ENCODE measurements at regions not wholly inside any gene's neighbourhood (a gene's known extent, or its start where the extent isn't known, plus 50 kb on each side); places are given as distances from the start of the nearest gene placed in this dataset.
"Not testable (repeated sequence)": the region's sequence is repeated elsewhere in the genome, so short reads cannot be mapped to it uniquely, and the experiment has no call there.

- Histone ChIP-seq H4K5ac (ENCODE audit: low read length) (no peak overlapping the region), H3K56ac (ENCODE audit: low read length) (peak overlapping the region; percentile 53), H3K23ac (ENCODE audit: low read length) (no peak overlapping the region), H3K27me3 (ENCODE audit: insufficient read depth, low read length, poor library complexity) (no peaks in the 10 kb centered on the region), H3K36me3 (ENCODE audit: control insufficient read depth, insufficient read depth, low read length) (no peaks in the 10 kb centered on the region), H3K4ac (ENCODE audit: low read depth, low read length) (peak overlapping the region; percentile 75), H2BK120ac (ENCODE audit: low read depth, low read length) (peak overlapping the region; percentile 85), H3K27ac (ENCODE audit: low read depth, low read length) (peak overlapping the region; percentile 75), H3K4me2 (ENCODE audit: low read length) (no peak overlapping the region), H3K79me1 (ENCODE audit: low read length) (no peaks in the 10 kb centered on the region), H2BK5ac (ENCODE audit: low read length) (peak overlapping the region; percentile 83), H4K8ac (ENCODE audit: low read depth, low read length) (peak overlapping the region; percentile 58), H3K4me1 (ENCODE audit: control insufficient read depth, low read depth, low read length) (peaks cover 12% of the 10 kb centered on the region), H3K18ac (ENCODE audit: low read length) (peak overlapping the region; percentile 91), H2AK5ac (ENCODE audit: low read length) (no peak overlapping the region), H3K79me2 (ENCODE audit: control insufficient read depth, insufficient read depth, low read length) (no peaks in the 10 kb centered on the region), H3K9ac (ENCODE audit: low read length) (peak overlapping the region; percentile 12), H2BK15ac (replicated peaks; ENCODE audit: low read depth) (peak overlapping the region; percentile 58), H3K4me3 (ENCODE audit: low read length) (no peak overlapping the region)
- peak; percentile 66 for DNase-seq
- no CpG with 5 or more reads among the region's 4 CpGs for WGBS (ENCODE audit: extremely low coverage, insufficient coverage, low lambda C conversion rate)
Observed at GRCh38 chr10:3658766-3659165, 126.2 kb downstream of the KLF6 start.

DNA sequence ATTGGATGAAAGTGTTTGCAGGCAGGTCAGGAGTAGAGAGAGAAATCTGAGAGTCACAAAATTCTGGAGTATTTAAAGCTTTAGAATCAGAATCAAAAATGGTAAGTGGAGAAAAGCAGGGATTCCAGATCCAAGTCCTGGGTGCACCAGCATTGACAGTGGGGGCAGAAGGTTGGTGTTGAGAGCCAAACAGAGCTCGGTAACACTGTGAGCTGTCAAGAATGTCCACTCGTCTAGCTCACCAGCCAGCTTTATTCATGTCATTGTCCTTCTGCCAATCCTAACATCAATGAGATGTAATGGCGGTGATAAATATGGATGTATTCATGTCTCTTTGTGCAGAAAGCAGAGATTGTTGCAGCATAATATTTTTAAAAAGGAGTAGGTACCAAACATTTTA lies 128.8 kb downstream of the KLF6 start:
- no peak overlapping the region for H2BK15ac ChIP-seq (replicated peaks; ENCODE audit: low read depth)
- H2AK5ac ChIP-seq (ENCODE audit: low read length) = no peak overlapping the region
- DNase-seq = no peak
- no peak overlapping the region for H3K4me2 ChIP-seq (ENCODE audit: low read length)
- WGBS (ENCODE audit: extremely low coverage, insufficient coverage, low lambda C conversion rate) = no CpG with 5 or more reads among the region's 3 CpGs
- no peaks in the 10 kb centered on the region for H3K36me3 ChIP-seq (ENCODE audit: control insufficient read depth, insufficient read depth, low read length)
- H2BK120ac ChIP-seq (ENCODE audit: low read depth, low read length) = no peak overlapping the region
- H4K5ac ChIP-seq (ENCODE audit: low read length) = no peak overlapping the region
- H3K27me3 ChIP-seq (ENCODE audit: insufficient read depth, low read length, poor library complexity) = no peaks in the 10 kb centered on the region
- H3K18ac ChIP-seq (ENCODE audit: low read length) = no peak overlapping the region
- H3K4me1 ChIP-seq (ENCODE audit: control insufficient read depth, low read depth, low read length) = peaks cover 12% of the 10 kb centered on the region
- H3K79me2 ChIP-seq (ENCODE audit: control insufficient read depth, insufficient read depth, low read length) = no peaks in the 10 kb centered on the region
- no peaks in the 10 kb centered on the region for H3K79me1 ChIP-seq (ENCODE audit: low read length)
- H4K8ac ChIP-seq (ENCODE audit: low read depth, low read length) = no peak overlapping the region
- no peak overlapping the region for H3K9ac ChIP-seq (ENCODE audit: low read length)
- H3K4me3 ChIP-seq (ENCODE audit: low read length) = no peak overlapping the region
- H3K56ac ChIP-seq (ENCODE audit: low read length) = peak overlapping the region; percentile 22
- no peak overlapping the region for H2BK5ac ChIP-seq (ENCODE audit: low read length)
- no peak overlapping the region for H3K4ac ChIP-seq (ENCODE audit: low read depth, low read length)
- H3K23ac ChIP-seq (ENCODE audit: low read length) = no peak overlapping the region
- H3K27ac ChIP-seq (ENCODE audit: low read depth, low read length) = no peak overlapping the region

DNA sequence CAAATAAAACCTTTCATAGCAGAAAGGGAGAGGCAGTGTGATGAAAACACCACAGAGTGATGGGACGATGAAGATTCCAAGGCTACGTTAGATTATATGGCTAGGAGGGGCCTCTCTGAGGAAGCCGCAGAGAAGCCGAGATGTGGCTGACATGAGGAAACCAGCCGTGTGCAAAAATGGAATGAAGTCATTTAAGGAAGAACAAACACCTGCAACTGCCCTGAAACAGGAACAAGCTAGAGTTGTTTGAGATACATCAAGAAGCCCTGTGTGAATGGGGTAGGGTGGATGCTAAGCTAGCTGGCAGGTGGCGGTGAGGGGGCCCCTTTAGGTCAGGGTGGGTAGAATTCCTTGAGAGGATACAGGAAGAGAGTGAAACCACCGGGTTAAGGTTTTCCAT lies 129.5 kb downstream of the KLF6 start:
- Histone ChIP-seq H2BK15ac (replicated peaks; ENCODE audit: low read depth) (no peak overlapping the region), H3K27ac (ENCODE audit: low read depth, low read length) (no peak overlapping the region), H3K4ac (ENCODE audit: low read depth, low read length) (no peak overlapping the region), H2BK120ac (ENCODE audit: low read depth, low read length) (no peak overlapping the region), H4K8ac (ENCODE audit: low read depth, low read length) (no peak overlapping the region), H3K36me3 (ENCODE audit: control insufficient read depth, insufficient read depth, low read length) (no peaks in the 10 kb centered on the region), H3K79me2 (ENCODE audit: control insufficient read depth, insufficient read depth, low read length) (no peaks in the 10 kb centered on the region), H3K23ac (ENCODE audit: low read length) (no peak overlapping the region), H3K27me3 (ENCODE audit: insufficient read depth, low read length, poor library complexity) (no peaks in the 10 kb centered on the region), H2BK5ac (ENCODE audit: low read length) (no peak overlapping the region), H3K4me2 (ENCODE audit: low read length) (no peak overlapping the region), H3K18ac (ENCODE audit: low read length) (no peak overlapping the region), H3K79me1 (ENCODE audit: low read length) (no peaks in the 10 kb centered on the region), H3K4me1 (ENCODE audit: control insufficient read depth, low read depth, low read length) (peaks cover 12% of the 10 kb centered on the region), H3K9ac (ENCODE audit: low read length) (no peak overlapping the region), H2AK5ac (ENCODE audit: low read length) (no peak overlapping the region), H3K4me3 (ENCODE audit: low read length) (no peak overlapping the region), H4K5ac (ENCODE audit: low read length) (no peak overlapping the region), H3K56ac (ENCODE audit: low read length) (no peak overlapping the region)
- DNase-seq = no peak
- no CpG with 5 or more reads among the region's 7 CpGs for WGBS (ENCODE audit: extremely low coverage, insufficient coverage, low lambda C conversion rate)

DNA sequence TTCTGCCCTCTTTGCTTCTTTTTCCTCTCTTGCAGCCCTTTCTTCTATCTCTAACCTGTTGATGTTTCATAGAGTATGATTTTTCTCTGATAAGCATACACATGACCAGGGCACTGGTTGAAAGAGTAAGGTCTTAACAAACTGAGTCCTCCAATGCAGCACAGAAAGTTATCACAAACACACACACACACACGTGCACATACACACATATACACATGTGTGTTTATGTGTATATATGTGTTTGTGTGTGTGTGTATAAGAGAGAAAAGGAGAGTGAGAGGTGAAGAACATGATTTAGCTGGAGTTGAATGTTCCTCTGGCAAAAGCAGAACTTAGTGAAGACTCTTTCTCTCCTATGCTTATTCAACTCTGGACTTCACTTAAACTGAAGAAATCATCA lies 130.0 kb downstream of the KLF6 start:
- Histone ChIP-seq H3K4me1 (ENCODE audit: control insufficient read depth, low read depth, low read length) (peaks cover 12% of the 10 kb centered on the region), H3K79me1 (ENCODE audit: low read length) (no peaks in the 10 kb centered on the region)
- no CpG with 5 or more reads among the region's 1 CpG for WGBS (ENCODE audit: extremely low coverage, insufficient coverage, low lambda C conversion rate)

DNA sequence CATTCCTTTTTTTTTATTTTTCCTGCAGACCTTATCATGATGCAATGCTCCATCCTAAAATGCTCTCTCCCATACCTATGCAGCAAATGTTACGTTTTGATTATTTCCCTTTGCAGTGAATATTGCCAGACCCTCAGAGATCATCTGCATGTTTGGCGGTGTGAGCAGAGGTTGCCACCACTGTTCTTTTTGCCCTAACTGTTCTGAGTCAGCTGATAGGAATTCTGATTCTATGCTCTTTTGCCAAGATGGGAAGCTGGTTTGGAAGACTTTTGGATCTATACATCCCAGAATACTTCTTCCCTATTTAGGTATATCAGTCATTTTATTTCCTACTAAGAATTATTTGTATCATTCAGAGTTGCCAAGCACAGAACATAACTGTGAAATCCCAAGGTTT lies 130.5 kb downstream of the KLF6 start:
- no peak overlapping the region for H2BK15ac ChIP-seq (replicated peaks; ENCODE audit: low read depth)
- no peak overlapping the region for H2BK120ac ChIP-seq (ENCODE audit: low read depth, low read length)
- H3K23ac ChIP-seq (ENCODE audit: low read length) = no peak overlapping the region
- no peak overlapping the region for H3K18ac ChIP-seq (ENCODE audit: low read length)
- H4K8ac ChIP-seq (ENCODE audit: low read depth, low read length) = no peak overlapping the region
- no peaks in the 10 kb centered on the region for H3K27me3 ChIP-seq (ENCODE audit: insufficient read depth, low read length, poor library complexity)
- no peak overlapping the region for H3K4me2 ChIP-seq (ENCODE audit: low read length)
- H3K79me1 ChIP-seq (ENCODE audit: low read length) = no peaks in the 10 kb centered on the region
- peak overlapping the region; percentile 6 for H3K4ac ChIP-seq (ENCODE audit: low read depth, low read length)
- peak; percentile 34 for DNase-seq
- no peak overlapping the region for H3K9ac ChIP-seq (ENCODE audit: low read length)
- no CpG with 5 or more reads among the region's 2 CpGs for WGBS (ENCODE audit: extremely low coverage, insufficient coverage, low lambda C conversion rate)
- no peak overlapping the region for H3K4me3 ChIP-seq (ENCODE audit: low read length)
- no peak overlapping the region for H2BK5ac ChIP-seq (ENCODE audit: low read length)
- H3K56ac ChIP-seq (ENCODE audit: low read length) = no peak overlapping the region
- no peak overlapping the region for H2AK5ac ChIP-seq (ENCODE audit: low read length)
- no peaks in the 10 kb centered on the region for H3K36me3 ChIP-seq (ENCODE audit: control insufficient read depth, insufficient read depth, low read length)
- H3K4me1 ChIP-seq (ENCODE audit: control insufficient read depth, low read depth, low read length) = peaks cover 8% of the 10 kb centered on the region
- H3K27ac ChIP-seq (ENCODE audit: low read depth, low read length) = no peak overlapping the region
- no peaks in the 10 kb centered on the region for H3K79me2 ChIP-seq (ENCODE audit: control insufficient read depth, insufficient read depth, low read length)
- no peak overlapping the region for H4K5ac ChIP-seq (ENCODE audit: low read length)

More for the DNA sequence above, 130.0 kb downstream of the KLF6 start:
- Histone ChIP-seq H3K4me2 (ENCODE audit: low read length) (no peak overlapping the region), H2BK15ac (replicated peaks; ENCODE audit: low read depth) (no peak overlapping the region), H3K27ac (ENCODE audit: low read depth, low read length) (no peak overlapping the region), H3K27me3 (ENCODE audit: insufficient read depth, low read length, poor library complexity) (no peaks in the 10 kb centered on the region), H3K79me2 (ENCODE audit: control insufficient read depth, insufficient read depth, low read length) (no peaks in the 10 kb centered on the region), H3K23ac (ENCODE audit: low read length) (no peak overlapping the region), H2BK5ac (ENCODE audit: low read length) (no peak overlapping the region), H4K5ac (ENCODE audit: low read length) (no peak overlapping the region), H3K18ac (ENCODE audit: low read length) (no peak overlapping the region), H3K9ac (ENCODE audit: low read length) (no peak overlapping the region), H4K8ac (ENCODE audit: low read depth, low read length) (no peak overlapping the region), H2BK120ac (ENCODE audit: low read depth, low read length) (no peak overlapping the region), H3K4ac (ENCODE audit: low read depth, low read length) (no peak overlapping the region), H3K36me3 (ENCODE audit: control insufficient read depth, insufficient read depth, low read length) (no peaks in the 10 kb centered on the region), H3K4me3 (ENCODE audit: low read length) (no peak overlapping the region), H3K56ac (ENCODE audit: low read length) (no peak overlapping the region), H2AK5ac (ENCODE audit: low read length) (no peak overlapping the region)
- no peak for DNase-seq

DNA sequence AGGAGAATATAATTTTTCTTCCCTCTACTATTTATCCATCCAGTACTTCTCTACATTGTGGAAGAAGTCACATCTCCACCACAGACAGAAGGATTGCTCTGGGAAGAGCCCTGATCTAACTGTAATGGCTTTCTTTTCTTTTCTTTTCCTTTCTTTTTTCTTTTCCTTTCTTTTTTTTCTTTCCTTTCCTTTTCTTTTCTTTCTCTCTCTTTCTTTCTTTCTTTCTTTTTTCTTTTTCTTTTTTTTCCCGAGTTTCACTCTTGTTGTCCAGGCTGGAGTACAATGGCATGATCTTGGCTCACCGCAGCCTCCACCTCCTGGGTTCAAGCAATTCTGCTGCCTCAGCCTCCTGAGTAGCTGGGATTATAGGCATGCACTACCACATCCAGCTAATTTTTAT lies 131.7 kb downstream of the KLF6 start:
- H2AK5ac ChIP-seq (ENCODE audit: low read length); H2BK15ac ChIP-seq (replicated peaks; ENCODE audit: low read depth); H3K4me3 ChIP-seq (ENCODE audit: low read length); H3K4me1 ChIP-seq (ENCODE audit: control insufficient read depth, low read depth, low read length); H4K5ac ChIP-seq (ENCODE audit: low read length); H4K8ac ChIP-seq (ENCODE audit: low read depth, low read length); H3K18ac ChIP-seq (ENCODE audit: low read length); H3K56ac ChIP-seq (ENCODE audit: low read length); H2BK120ac ChIP-seq (ENCODE audit: low read depth, low read length); H3K23ac ChIP-seq (ENCODE audit: low read length); H3K79me2 ChIP-seq (ENCODE audit: control insufficient read depth, insufficient read depth, low read length); H3K4me2 ChIP-seq (ENCODE audit: low read length); H2BK5ac ChIP-seq (ENCODE audit: low read length); DNase-seq; H3K27ac ChIP-seq (ENCODE audit: low read depth, low read length); H3K36me3 ChIP-seq (ENCODE audit: control insufficient read depth, insufficient read depth, low read length); H3K27me3 ChIP-seq (ENCODE audit: insufficient read depth, low read length, poor library complexity); H3K4ac ChIP-seq (ENCODE audit: low read depth, low read length); H3K9ac ChIP-seq (ENCODE audit: low read length); H3K79me1 ChIP-seq (ENCODE audit: low read length): not testable (repeated sequence)
- no CpG with 5 or more reads among the region's 2 CpGs for WGBS (ENCODE audit: extremely low coverage, insufficient coverage, low lambda C conversion rate)

Measured in mesendoderm (in vitro differentiated cells).